Adrenal gland (tissue), 5 donors: ENCODE measurements at regions not wholly inside any gene's neighbourhood (a gene's known extent, or its start where the extent isn't known, plus 50 kb on each side); places are given as distances from the start of the nearest gene placed in this dataset.

Source experiments
- CTCF ChIP-seq, 6 experiments: fragments of 450-650 bp in 4 of 6; fragments of 200-600 bp in 2 of 6; sonication (generic) in 1 of 6; IDR thresholded peaks; 1 replicate in 5 of 6; 2 replicates in 1 of 6; pipeline versions ENCODE4 v1.5.1 to v1.8.0; 2016 to 2021; ENCODE audit warnings: antibody characterized with exemption in 6 of 6, mild to moderate bottlenecking in 2 of 6, moderate library complexity in 1 of 6
- POLR2A ChIP-seq, 2 donors: fragments of 450-650 bp; IDR thresholded peaks; one replicate each; pipeline ENCODE4 v1.6.1; 2017; ENCODE audit warnings: antibody characterized with exemption in 2 of 2, mild to moderate bottlenecking in 2 of 2, moderate library complexity in 1 of 2
- donor health status: DM: no; HTN: no; CAD: no.

- no peak for TF ChIP-seq CTCF (IDR thresholded peaks at IDR 0.05)
- TF ChIP-seq POLR2A (IDR thresholded peaks at IDR 0.05), result no peak
These were observed 97.4 kb upstream of the HSF2 start for GRCh38 chr6:122302067-122302466.
